Neutrophil (primary cell): ENCODE measurements at regions not wholly inside any gene's neighbourhood (a gene's known extent, or its start where the extent isn't known, plus 50 kb on each side); places are given as distances from the start of the nearest gene placed in this dataset.

Experiments
- H3K27ac ChIP-seq: fragments of 200-600 bp; sonication (generic); 2 replicates; pipeline ENCODE4 v1.5.1; 2016; ENCODE audit warnings: mild to moderate bottlenecking, moderate library complexity
- H3K27me3 ChIP-seq: fragments of 200-600 bp; sonication (generic); 2 replicates; pipeline ENCODE4 v1.6.0; 2016; ENCODE audit warnings: mild to moderate bottlenecking
- H3K36me3 ChIP-seq: fragments of 200-600 bp; sonication (generic); 2 replicates; pipeline ENCODE4 v1.5.1; 2017
- H3K4me1 ChIP-seq, 2 experiments: fragments of 200-600 bp in 1 of 2; sonication (generic) in 1 of 2; 1 replicate in 1 of 2; 2 replicates in 1 of 2; pipeline versions ENCODE4 v1.5.1 to v1.6.1; 2013 to 2016; ENCODE audit warnings: low read depth in 1 of 2, low read length in 1 of 2, mild to moderate bottlenecking in 1 of 2, moderate library complexity in 1 of 2; ENCODE audit not compliant: control insufficient read depth in 1 of 2, insufficient read depth in 1 of 2
- H3K4me3 ChIP-seq, 2 experiments: fragments of 200-600 bp in 1 of 2; sonication (generic) in 1 of 2; 1 replicate in 1 of 2; 2 replicates in 1 of 2; pipeline ENCODE4 v1.5.1; 2013 to 2016; ENCODE audit warnings: low read depth in 1 of 2, low read length in 1 of 2, mild to moderate bottlenecking in 1 of 2, moderate library complexity in 1 of 2
- H3K9me3 ChIP-seq: fragments of 200-600 bp; sonication (generic); 2 replicates; pipeline ENCODE4 v1.5.1; 2016
- CTCF ChIP-seq: fragments of 200-600 bp; sonication (generic); IDR thresholded peaks from 2 replicates; pipeline ENCODE4 v1.5.1; 2016; ENCODE audit warnings: antibody characterized with exemption

GRCh38 chr18:78587096-78587495 lies 392.5 kb upstream of the SALL3 start:
- Histone ChIP-seq H3K36me3 (no peaks in the 10 kb centered on the region), H3K27ac (no peak overlapping the region), H3K4me1 (no peaks in the 10 kb centered on the region), H3K9me3 (no peaks in the 10 kb centered on the region), H3K4me3 (no peak overlapping the region), H3K27me3 (no peaks in the 10 kb centered on the region)
- TF ChIP-seq CTCF, result no peak

- TF ChIP-seq CTCF, result no peak
- Histone ChIP-seq H3K27ac (no peak overlapping the region), H3K4me3 (no peak overlapping the region), H3K9me3 (no peaks in the 10 kb centered on the region), H3K36me3 (no peaks in the 10 kb centered on the region), H3K27me3 (no peaks in the 10 kb centered on the region), H3K4me1 (no peaks in the 10 kb centered on the region)
These were observed 391.7 kb upstream of the SALL3 start for GRCh38 chr18:78587626-78588600.

- Histone ChIP-seq H3K4me3 (no peak overlapping the region), H3K27me3 (no peaks in the 10 kb centered on the region), H3K36me3 (no peaks in the 10 kb centered on the region), H3K4me1 (no peaks in the 10 kb centered on the region), H3K27ac (no peak overlapping the region), H3K9me3 (no peaks in the 10 kb centered on the region)
- TF ChIP-seq CTCF, result no peak
These were observed 389.6 kb upstream of the SALL3 start for GRCh38 chr18:78589916-78590437.

GRCh38 chr18:78595453-78595852 lies 384.2 kb upstream of the SALL3 start:
- no peaks in the 10 kb centered on the region for H3K36me3 ChIP-seq
- H3K9me3 ChIP-seq, result no peaks in the 10 kb centered on the region
- TF ChIP-seq CTCF, result no peak
- no peaks in the 10 kb centered on the region for H3K4me1 ChIP-seq
- no peaks in the 10 kb centered on the region for H3K27me3 ChIP-seq
- H3K4me3 ChIP-seq, result no peak overlapping the region
- no peak overlapping the region for H3K27ac ChIP-seq

GRCh38 chr18:78595924-78596573 lies 383.6 kb upstream of the SALL3 start:
- no peak overlapping the region for H3K27ac ChIP-seq

More at GRCh38 chr18:78595924-78596573, 383.6 kb upstream of the SALL3 start:
- Histone ChIP-seq H3K4me1 (no peaks in the 10 kb centered on the region), H3K27me3 (no peaks in the 10 kb centered on the region), H3K4me3 (no peak overlapping the region), H3K36me3 (no peaks in the 10 kb centered on the region), H3K9me3 (no peaks in the 10 kb centered on the region)
- no peak for TF ChIP-seq CTCF
